ENCODE measurements at regions not wholly inside any gene's neighbourhood (a gene's known extent, or its start where the extent isn't known, plus 50 kb on each side); places are given as distances from the start of the nearest gene placed in this dataset.

DNA sequence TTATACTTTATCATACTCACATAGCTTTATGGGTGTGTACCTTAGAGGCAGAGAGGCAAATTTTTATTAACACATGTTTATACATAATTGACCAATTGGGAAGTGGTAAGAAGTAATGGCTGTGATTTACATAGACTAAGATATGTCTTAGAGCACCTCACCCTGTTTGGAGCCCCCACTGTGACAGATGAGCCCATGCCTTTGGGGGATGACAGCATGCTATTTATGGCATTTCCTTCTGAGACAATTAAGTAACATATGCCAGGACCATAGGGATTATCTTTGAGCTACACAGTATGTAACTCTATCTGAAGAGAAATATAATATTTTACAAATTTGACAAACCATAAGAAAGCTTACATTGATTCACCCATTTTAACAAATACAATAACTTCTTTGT is 1655.3 kb upstream of the ACVR2A start:
- H3K9ac ChIP-seq (ENCODE audit: low read depth, low read length): no peak overlapping the region
- H3K36me3 ChIP-seq (ENCODE audit: insufficient read depth, low read length): no peaks in the 10 kb centered on the region
- H3K4me1 ChIP-seq (ENCODE audit: insufficient read depth, low read length): no peaks in the 10 kb centered on the region

GRCh38 chr2:146173934-146174333 is 1654.0 kb upstream of the ZEB2 start:
- Histone ChIP-seq H3K4me1 (ENCODE audit: insufficient read depth, low read length) (no peaks in the 10 kb centered on the region), H3K9me3 (ENCODE audit: control insufficient read depth, insufficient read depth, low read length) (peaks cover 6% of the 10 kb centered on the region; the same call in 1 of the 2 replicates), H3K36me3 (ENCODE audit: insufficient read depth, low read length) (no peaks in the 10 kb centered on the region), H3K9ac (ENCODE audit: low read depth, low read length) (no peak overlapping the region)

More for the DNA sequence above, 1655.3 kb upstream of the ACVR2A start:
- no peaks in the 10 kb centered on the region for H3K9me3 ChIP-seq (ENCODE audit: control insufficient read depth, insufficient read depth, low read length)

DNA sequence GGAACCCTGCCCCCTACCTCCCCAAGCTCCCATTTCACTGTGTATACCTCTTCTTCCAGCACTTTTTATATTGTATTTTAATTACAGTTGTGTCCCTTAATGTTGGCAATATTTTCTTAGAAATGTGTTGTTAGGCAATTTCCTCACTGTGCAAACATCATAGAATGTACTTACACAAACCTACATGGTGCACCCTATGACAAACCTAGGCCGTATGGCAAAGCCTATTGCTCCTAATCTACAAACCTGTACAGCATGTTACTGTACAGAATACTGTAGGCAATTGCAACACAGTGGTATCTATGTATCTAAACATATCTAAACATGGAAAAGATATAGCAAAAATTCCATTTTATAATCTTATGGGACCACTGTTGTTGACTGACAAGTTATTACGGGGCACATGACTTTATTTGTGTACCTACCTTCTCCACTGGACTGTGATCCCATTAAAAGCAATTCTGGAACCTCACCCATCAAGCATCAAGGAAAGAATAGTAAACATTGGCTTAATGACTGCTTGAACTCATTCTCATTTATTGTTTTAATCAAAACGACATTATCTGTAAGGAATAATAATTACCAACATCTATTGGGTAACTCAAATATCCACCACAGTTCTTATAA is 1641.5 kb upstream of the ZEB2 start:
- no peak overlapping the region for H3K9ac ChIP-seq (ENCODE audit: low read depth, low read length)
- no peaks in the 10 kb centered on the region for H3K9me3 ChIP-seq (ENCODE audit: control insufficient read depth, insufficient read depth, low read length)
- H3K4me1 ChIP-seq (ENCODE audit: insufficient read depth, low read length): no peaks in the 10 kb centered on the region
- no peaks in the 10 kb centered on the region for H3K36me3 ChIP-seq (ENCODE audit: insufficient read depth, low read length)

- no peak overlapping the region for H3K9ac ChIP-seq (ENCODE audit: low read depth, low read length)
- H3K9me3 ChIP-seq (ENCODE audit: control insufficient read depth, insufficient read depth, low read length): no peaks in the 10 kb centered on the region
These were observed 1638.3 kb upstream of the ZEB2 start for GRCh38 chr2:146158072-146158674.

GRCh38 chr2:146147448-146148012 is 1627.6 kb upstream of the ZEB2 start:
- Histone ChIP-seq H3K9me3 (ENCODE audit: control insufficient read depth, insufficient read depth, low read length) (no peaks in the 10 kb centered on the region), H3K36me3 (ENCODE audit: insufficient read depth, low read length) (no peaks in the 10 kb centered on the region), H3K4me1 (ENCODE audit: insufficient read depth, low read length) (no peaks in the 10 kb centered on the region), H3K9ac (ENCODE audit: low read depth, low read length) (no peak overlapping the region)

More at GRCh38 chr2:146158072-146158674, 1638.3 kb upstream of the ZEB2 start:
- H3K36me3 ChIP-seq (ENCODE audit: insufficient read depth, low read length): no peaks in the 10 kb centered on the region
- H3K4me1 ChIP-seq (ENCODE audit: insufficient read depth, low read length): no peaks in the 10 kb centered on the region

DNA sequence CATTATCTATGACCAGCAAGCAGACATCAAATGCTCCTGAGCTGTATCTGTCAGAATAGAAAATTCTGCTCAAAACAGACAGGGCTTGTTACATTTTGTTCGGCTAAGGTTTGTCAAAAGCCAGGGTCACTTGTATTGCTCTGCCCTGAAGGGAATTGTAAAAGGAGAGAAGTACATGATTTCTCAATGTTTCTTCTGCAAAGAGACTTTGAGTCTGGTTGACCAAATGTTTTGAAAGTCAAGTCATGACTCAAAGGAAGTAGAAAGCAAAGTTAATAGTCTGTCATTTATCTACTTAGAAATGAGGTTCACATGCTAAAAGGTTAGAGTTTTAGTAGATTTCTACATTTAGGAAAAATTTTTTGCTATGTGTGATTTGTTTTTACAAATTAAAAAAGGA is 1624.1 kb upstream of the ZEB2 start:
- no peak overlapping the region for H3K9ac ChIP-seq (ENCODE audit: low read depth, low read length)
- H3K9me3 ChIP-seq (ENCODE audit: control insufficient read depth, insufficient read depth, low read length): no peaks in the 10 kb centered on the region
- no peaks in the 10 kb centered on the region for H3K36me3 ChIP-seq (ENCODE audit: insufficient read depth, low read length)
- no peaks in the 10 kb centered on the region for H3K4me1 ChIP-seq (ENCODE audit: insufficient read depth, low read length)

DNA sequence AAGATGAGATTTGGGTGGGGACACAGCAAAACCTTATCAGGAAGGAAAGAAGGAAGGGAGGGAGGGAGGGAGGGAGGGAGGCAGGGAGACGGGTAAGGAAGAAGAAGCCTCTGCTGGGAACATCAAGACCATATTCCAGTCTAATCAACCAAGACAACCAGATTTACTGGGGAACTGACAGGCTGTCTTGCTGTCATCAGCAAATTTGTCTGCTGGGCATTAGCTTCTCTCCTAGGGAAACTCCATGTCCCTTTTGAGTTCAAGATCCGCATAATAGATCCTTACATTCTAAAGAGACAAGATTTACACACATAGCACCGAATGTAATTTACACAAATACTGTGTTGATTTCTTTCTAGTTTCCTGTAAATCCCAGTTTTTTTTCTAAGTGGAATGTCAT is 1618.9 kb upstream of the ZEB2 start:
- H3K36me3 ChIP-seq (ENCODE audit: insufficient read depth, low read length): no peaks in the 10 kb centered on the region
- no peaks in the 10 kb centered on the region for H3K4me1 ChIP-seq (ENCODE audit: insufficient read depth, low read length)
- no peaks in the 10 kb centered on the region; the same call in 1 of the 2 replicates for H3K9me3 ChIP-seq (ENCODE audit: control insufficient read depth, insufficient read depth, low read length)
- H3K9ac ChIP-seq (ENCODE audit: low read depth, low read length): no peak overlapping the region

GRCh38 chr2:146135245-146135644 is 1615.3 kb upstream of the ZEB2 start:
- Histone ChIP-seq H3K9me3 (ENCODE audit: control insufficient read depth, insufficient read depth, low read length) (no peaks in the 10 kb centered on the region; the same call in 1 of the 2 replicates), H3K4me1 (ENCODE audit: insufficient read depth, low read length) (no peaks in the 10 kb centered on the region), H3K36me3 (ENCODE audit: insufficient read depth, low read length) (no peaks in the 10 kb centered on the region)

GRCh38 chr2:146131785-146132184 is 1611.9 kb upstream of the ZEB2 start:
- H3K9me3 ChIP-seq (ENCODE audit: control insufficient read depth, insufficient read depth, low read length): no peaks in the 10 kb centered on the region
- H3K9ac ChIP-seq (ENCODE audit: low read depth, low read length): no peak overlapping the region
- no peaks in the 10 kb centered on the region for H3K4me1 ChIP-seq (ENCODE audit: insufficient read depth, low read length)
- no peaks in the 10 kb centered on the region for H3K36me3 ChIP-seq (ENCODE audit: insufficient read depth, low read length)

More at GRCh38 chr2:146135245-146135644, 1615.3 kb upstream of the ZEB2 start:
- no peak overlapping the region for H3K9ac ChIP-seq (ENCODE audit: low read depth, low read length)

DNA sequence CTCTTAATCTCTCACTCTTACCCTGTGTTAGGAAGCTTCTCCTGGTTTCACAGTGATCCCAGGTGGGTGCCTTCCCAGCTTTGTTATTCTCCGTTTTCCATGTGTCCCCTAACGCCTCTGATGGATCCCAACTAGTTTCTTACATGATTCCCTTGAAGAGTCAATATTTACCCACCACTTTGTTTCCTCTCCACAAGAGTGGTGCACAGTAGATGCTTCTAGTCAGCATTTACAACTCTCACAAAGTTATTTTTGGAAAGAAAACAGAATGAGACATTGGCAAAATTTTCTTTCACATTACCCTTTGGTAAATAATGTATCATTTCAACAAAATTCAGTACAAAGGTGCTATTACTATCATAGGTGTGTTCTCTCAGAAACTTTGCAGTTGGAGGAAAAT is 1611.1 kb upstream of the ZEB2 start:
- no peak overlapping the region for H3K9ac ChIP-seq (ENCODE audit: low read depth, low read length)
- no peaks in the 10 kb centered on the region for H3K4me1 ChIP-seq (ENCODE audit: insufficient read depth, low read length)
- no peaks in the 10 kb centered on the region for H3K9me3 ChIP-seq (ENCODE audit: control insufficient read depth, insufficient read depth, low read length)
- no peaks in the 10 kb centered on the region for H3K36me3 ChIP-seq (ENCODE audit: insufficient read depth, low read length)

GRCh38 chr2:146130290-146130689 is 1610.4 kb upstream of the ZEB2 start:
- H3K36me3 ChIP-seq (ENCODE audit: insufficient read depth, low read length): no peaks in the 10 kb centered on the region
- no peaks in the 10 kb centered on the region for H3K4me1 ChIP-seq (ENCODE audit: insufficient read depth, low read length)

DNA sequence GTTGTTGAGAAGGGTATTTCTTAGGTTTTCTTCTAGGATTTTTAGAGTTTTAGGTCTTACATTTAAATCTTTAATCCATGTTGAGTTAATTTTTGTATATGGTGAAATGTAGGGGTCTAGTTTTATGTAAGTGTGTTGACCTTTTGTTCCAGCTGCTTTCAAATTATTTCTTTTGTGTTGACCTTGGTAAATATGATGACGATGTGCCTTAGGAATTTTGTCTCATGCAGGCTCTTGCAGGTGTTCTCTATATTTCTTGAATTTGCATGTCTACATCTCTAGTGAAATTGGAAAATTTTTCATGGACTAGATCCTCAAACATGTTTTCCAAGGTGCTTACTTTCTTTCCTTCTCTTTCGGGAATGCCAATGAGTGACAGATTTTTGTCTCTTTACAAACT is 1609.3 kb upstream of the ZEB2 start:
- H3K36me3 ChIP-seq (ENCODE audit: insufficient read depth, low read length): no peaks in the 10 kb centered on the region
- no peak overlapping the region for H3K9ac ChIP-seq (ENCODE audit: low read depth, low read length)
- no peaks in the 10 kb centered on the region for H3K4me1 ChIP-seq (ENCODE audit: insufficient read depth, low read length)
- no peaks in the 10 kb centered on the region; the same call in 1 of the 2 replicates for H3K9me3 ChIP-seq (ENCODE audit: control insufficient read depth, insufficient read depth, low read length)

More at GRCh38 chr2:146130290-146130689, 1610.4 kb upstream of the ZEB2 start:
- no peak overlapping the region for H3K9ac ChIP-seq (ENCODE audit: low read depth, low read length)
- no peaks in the 10 kb centered on the region for H3K9me3 ChIP-seq (ENCODE audit: control insufficient read depth, insufficient read depth, low read length)

- Histone ChIP-seq H3K9me3 (ENCODE audit: control insufficient read depth, insufficient read depth, low read length) (no peaks in the 10 kb centered on the region; the same call in 1 of the 2 replicates), H3K4me1 (ENCODE audit: insufficient read depth, low read length) (no peaks in the 10 kb centered on the region), H3K9ac (ENCODE audit: low read depth, low read length) (no peak overlapping the region), H3K36me3 (ENCODE audit: insufficient read depth, low read length) (no peaks in the 10 kb centered on the region)
These were observed 1608.3 kb upstream of the ZEB2 start for GRCh38 chr2:146128216-146128615.

- Histone ChIP-seq H3K4me1 (ENCODE audit: insufficient read depth, low read length) (peaks cover 1% of the 10 kb centered on the region; the same call in 1 of the 2 replicates), H3K36me3 (ENCODE audit: insufficient read depth, low read length) (no peaks in the 10 kb centered on the region), H3K9me3 (ENCODE audit: control insufficient read depth, insufficient read depth, low read length) (no peaks in the 10 kb centered on the region; the same call in 1 of the 2 replicates), H3K9ac (ENCODE audit: low read depth, low read length) (no peak overlapping the region)
These were observed 1605.6 kb upstream of the ZEB2 start for GRCh38 chr2:146125551-146125950.

DNA sequence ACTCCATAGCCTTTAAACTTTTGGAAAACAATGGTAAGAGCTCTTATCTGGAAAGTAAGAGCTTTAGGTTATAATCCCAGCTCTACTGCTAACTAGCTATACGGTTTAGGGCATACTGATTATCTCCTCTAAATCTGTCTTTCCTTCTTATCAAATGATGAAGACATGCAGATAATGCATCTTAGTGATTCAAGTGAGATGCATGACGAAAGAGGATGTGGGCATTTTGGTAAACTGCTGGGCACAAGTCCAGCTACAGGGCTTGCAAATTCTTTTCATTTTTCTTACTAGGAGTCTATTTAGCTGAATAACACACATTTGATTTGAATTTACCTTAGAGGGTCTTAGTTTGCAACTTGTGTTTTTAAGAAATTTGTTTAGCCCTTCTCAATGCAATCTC is 1604.8 kb upstream of the ZEB2 start:
- H3K9me3 ChIP-seq (ENCODE audit: control insufficient read depth, insufficient read depth, low read length): no peaks in the 10 kb centered on the region; the same call in 1 of the 2 replicates
- no peak overlapping the region for H3K9ac ChIP-seq (ENCODE audit: low read depth, low read length)
- peaks cover 5% of the 10 kb centered on the region; the same call in 1 of the 2 replicates for H3K4me1 ChIP-seq (ENCODE audit: insufficient read depth, low read length)
- no peaks in the 10 kb centered on the region for H3K36me3 ChIP-seq (ENCODE audit: insufficient read depth, low read length)
